Endothelial cell (in vitro differentiated cells): ENCODE measurements at regions not wholly inside any gene's neighbourhood (a gene's known extent, or its start where the extent isn't known, plus 50 kb on each side); places are given as distances from the start of the nearest gene placed in this dataset.

Experiments used
- DNase-seq: peaks from one replicate; pipeline ENCODE4 v3.0.0; 2021; ENCODE audit warnings: low spot score
- H3K27ac Mint-ChIP-seq: one replicate; pipeline ENCODE4 v1.8.0; 2021; ENCODE audit warnings: mixed read lengths, inconsistent platforms; ENCODE audit not compliant: unreplicated experiment
- H3K27me3 Mint-ChIP-seq: one replicate; pipeline ENCODE4 v1.8.0; 2021; ENCODE audit warnings: mild to moderate bottlenecking, moderate library complexity, mixed read lengths, inconsistent platforms; ENCODE audit not compliant: unreplicated experiment
- H3K36me3 Mint-ChIP-seq: one replicate; pipeline ENCODE4 v1.8.0; 2021; ENCODE audit warnings: mild to moderate bottlenecking, low read depth, mixed read lengths, inconsistent platforms; ENCODE audit not compliant: unreplicated experiment
- H3K4me1 Mint-ChIP-seq: one replicate; pipeline ENCODE4 v1.8.0; 2021; ENCODE audit warnings: mild to moderate bottlenecking, mixed read lengths, inconsistent platforms; ENCODE audit not compliant: unreplicated experiment
- H3K4me3 Mint-ChIP-seq: one replicate; pipeline ENCODE4 v1.8.0; 2021; ENCODE audit warnings: mild to moderate bottlenecking, mixed read lengths, inconsistent platforms; ENCODE audit not compliant: unreplicated experiment
- H3K9me3 Mint-ChIP-seq: one replicate; pipeline ENCODE4 v1.8.0; 2021; ENCODE audit warnings: mixed read lengths, inconsistent platforms; ENCODE audit not compliant: unreplicated experiment
- CTCF ChIP-seq: fragments of 200-600 bp; sonication (generic); IDR thresholded peaks from one replicate; pipeline ENCODE4 v1.5.0; 2021; ENCODE audit warnings: antibody characterized with exemption; ENCODE audit not compliant: unreplicated experiment

GRCh38 chr4:67035986-67036385 lies 509.3 kb downstream of the CENPC start:
- no peak for DNase-seq

GRCh38 chr4:67035501-67035900 lies 509.8 kb downstream of the CENPC start:
- no peaks in the 10 kb centered on the region for H3K36me3 Mint-ChIP-seq
- no peaks in the 10 kb centered on the region for H3K9me3 Mint-ChIP-seq
- no peak overlapping the region for H3K4me3 Mint-ChIP-seq
- H3K27ac Mint-ChIP-seq, result no peak overlapping the region
- no peaks in the 10 kb centered on the region for H3K27me3 Mint-ChIP-seq
- no peak for DNase-seq
- peaks cover 14% of the 10 kb centered on the region for H3K4me1 Mint-ChIP-seq
- TF ChIP-seq CTCF, result no peak

More at GRCh38 chr4:67035986-67036385, 509.3 kb downstream of the CENPC start:
- Mint-ChIP-seq H3K36me3 (no peaks in the 10 kb centered on the region), H3K9me3 (no peaks in the 10 kb centered on the region), H3K27me3 (no peaks in the 10 kb centered on the region), H3K27ac (no peak overlapping the region), H3K4me1 (peaks cover 14% of the 10 kb centered on the region), H3K4me3 (no peak overlapping the region)
- no peak for TF ChIP-seq CTCF

GRCh38 chr4:67030636-67031035 lies 514.7 kb downstream of the CENPC start:
- H3K27me3 Mint-ChIP-seq, result no peaks in the 10 kb centered on the region
- no peaks in the 10 kb centered on the region for H3K36me3 Mint-ChIP-seq
- no peak overlapping the region for H3K27ac Mint-ChIP-seq
- DNase-seq, result no peak
- no peak overlapping the region for H3K4me3 Mint-ChIP-seq
- no peak for TF ChIP-seq CTCF
- H3K4me1 Mint-ChIP-seq, result peaks cover 4% of the 10 kb centered on the region
- H3K9me3 Mint-ChIP-seq, result no peaks in the 10 kb centered on the region

GRCh38 chr4:67020438-67020797 lies 524.9 kb downstream of the CENPC start:
- Mint-ChIP-seq H3K27ac (no peak overlapping the region), H3K36me3 (peaks cover 5% of the 10 kb centered on the region)
- DNase-seq, result no peak

More at GRCh38 chr4:67020438-67020797, 524.9 kb downstream of the CENPC start:
- Mint-ChIP-seq H3K4me3 (no peak overlapping the region), H3K4me1 (peaks cover 27% of the 10 kb centered on the region), H3K27me3 (peaks cover 3% of the 10 kb centered on the region), H3K9me3 (no peaks in the 10 kb centered on the region)
- TF ChIP-seq CTCF, result no peak
